IMR-90 (cell line): ENCODE measurements at regions not wholly inside any gene's neighbourhood (a gene's known extent, or its start where the extent isn't known, plus 50 kb on each side); places are given as distances from the start of the nearest gene placed in this dataset.

Experiments used
- ATAC-seq: fragments of 200-7000 bp; cut with Tn5 transposase; 2 replicates; pipeline ENCODE4 v1.9.1; 2020; ENCODE audit warnings: low read depth, mild to moderate bottlenecking, moderate library complexity
- BruUV-seq: library from RNA; stranded (reverse); fragments of 400-500 nt; replicated peaks from 2 replicates; lab custom pipeline; 2021; lab: Mats Ljungman, UMichigan
- CTCF ChIA-PET: fragments of 300-600 bp; formaldehyde crosslinking; extraction: SDS; loops from one replicate; lab custom pipeline; 2021; ENCODE audit warnings: antibody characterized with exemption; lab: Yijun Ruan, JAX
- POLR2A ChIA-PET: fragments of 300-600 bp; sonication (Branson Sonifier 250); formaldehyde crosslinking; loops from one replicate; lab custom pipeline; 2022; ENCODE audit warnings: antibody characterized with exemption; ENCODE audit not compliant: unreplicated experiment; lab: Charles Lee
- DNase-seq: peaks from one replicate; pipeline ENCODE4 v3.0.0; 2013
- H2AFZ ChIP-seq: replicated peaks from 2 replicates; pipeline ENCODE3; 2013; ENCODE audit warnings: low read length, mild to moderate bottlenecking; ENCODE audit not compliant: poor library complexity
- H2AK5ac ChIP-seq: 2 replicates; pipeline ENCODE4 v1.6.1; 2013; ENCODE audit warnings: low read depth, low read length, inconsistent platforms
- H2AK9ac ChIP-seq: replicated peaks from 2 replicates; pipeline ENCODE3; 2013; ENCODE audit warnings: mild to moderate bottlenecking, low read depth, low read length, moderate library complexity; ENCODE audit not compliant: poor library complexity
- H2BK120ac ChIP-seq: 2 replicates; pipeline ENCODE4 v1.6.1; 2013; ENCODE audit warnings: low read depth, low read length, inconsistent platforms
- H2BK15ac ChIP-seq: 3 replicates; pipeline ENCODE4 v1.6.1; 2013; ENCODE audit warnings: low read depth, low read length, inconsistent platforms
- H2BK20ac ChIP-seq: 2 replicates; pipeline ENCODE4 v1.6.1; 2013; ENCODE audit warnings: low read depth, mild to moderate bottlenecking, inconsistent platforms, low read length, moderate library complexity
- H2BK5ac ChIP-seq: 2 replicates; pipeline ENCODE4 v1.6.1; 2013; ENCODE audit warnings: mild to moderate bottlenecking, low read depth, low read length, inconsistent platforms; ENCODE audit not compliant: poor library complexity, severe bottlenecking
- H3K14ac ChIP-seq: replicated peaks from 2 replicates; pipeline ENCODE4 v1.6.1; 2013; ENCODE audit warnings: low read depth, low read length, inconsistent platforms
- H3K18ac ChIP-seq: 2 replicates; pipeline ENCODE4 v1.6.1; 2013; ENCODE audit warnings: low read depth, low read length, control low read depth
- H3K23ac ChIP-seq: 2 replicates; pipeline ENCODE4 v1.6.1; 2013; ENCODE audit warnings: low read depth, low read length, inconsistent platforms
- H3K27ac ChIP-seq: 2 replicates; pipeline ENCODE4 v1.5.1; 2013; ENCODE audit warnings: mild to moderate bottlenecking, control low read depth, low read length; ENCODE audit not compliant: insufficient read depth
- H3K27me3 ChIP-seq: 2 replicates; pipeline ENCODE4 v1.6.1; 2013; ENCODE audit warnings: low read length; ENCODE audit not compliant: control insufficient read depth, insufficient read depth
- H3K36me3 ChIP-seq: 2 replicates; pipeline ENCODE4 v1.6.1; 2013; ENCODE audit warnings: low read length, mixed read lengths; ENCODE audit not compliant: control insufficient read depth, insufficient read depth
- H3K4ac ChIP-seq: 2 replicates; pipeline ENCODE4 v1.6.1; 2013; ENCODE audit warnings: low read depth, low read length, inconsistent platforms
- H3K4me1 ChIP-seq: 2 replicates; pipeline ENCODE4 v1.6.1; 2013; ENCODE audit warnings: low read length, mixed read lengths; ENCODE audit not compliant: control insufficient read depth, insufficient read depth
- H3K4me2 ChIP-seq: 2 replicates; pipeline ENCODE4 v1.6.1; 2013; ENCODE audit warnings: low read depth, mild to moderate bottlenecking, control low read depth, low read length, moderate library complexity
- H3K4me3 ChIP-seq: 2 replicates; pipeline ENCODE4 v1.5.1; 2013; ENCODE audit warnings: low read depth, mild to moderate bottlenecking, control low read depth, low read length, moderate library complexity; ENCODE audit not compliant: insufficient read depth
- H3K56ac ChIP-seq: 2 replicates; pipeline ENCODE4 v1.6.1; 2013; ENCODE audit warnings: low read length, inconsistent platforms; ENCODE audit not compliant: insufficient read depth; ENCODE audit errors: extremely low read depth
- H3K79me1 ChIP-seq, 2 experiments: 2 replicates each; pipeline ENCODE4 v1.6.1; 2013; ENCODE audit warnings: low read length in 2 of 2, inconsistent platforms in 1 of 2, low read depth in 1 of 2
- H3K9ac ChIP-seq: 2 replicates; pipeline ENCODE4 v1.6.1; 2013; ENCODE audit warnings: low read depth, low read length, control low read depth
- H3K9me1 ChIP-seq: 2 replicates; pipeline ENCODE4 v1.6.1; 2013; ENCODE audit warnings: low read length, inconsistent platforms; ENCODE audit not compliant: insufficient read depth
- H3K9me3 ChIP-seq: 2 replicates; pipeline ENCODE4 v1.6.1; 2013; ENCODE audit warnings: low read length; ENCODE audit not compliant: control insufficient read depth, insufficient read depth
- H4K20me1 ChIP-seq: 2 replicates; pipeline ENCODE4 v1.6.1; 2013; ENCODE audit warnings: low read length, inconsistent platforms; ENCODE audit not compliant: insufficient read depth
- H4K5ac ChIP-seq: 2 replicates; pipeline ENCODE4 v1.6.1; 2013; ENCODE audit warnings: mild to moderate bottlenecking, low read depth, low read length, control low read depth
- H4K8ac ChIP-seq, 2 experiments: 2 replicates each; pipeline ENCODE4 v1.6.1; 2013; ENCODE audit warnings: low read depth in 2 of 2, low read length in 2 of 2, control low read depth in 1 of 2, inconsistent platforms in 1 of 2
- H4K91ac ChIP-seq: 2 replicates; pipeline ENCODE4 v1.6.1; 2013; ENCODE audit warnings: low read depth, low read length, inconsistent platforms; ENCODE audit not compliant: insufficient read depth
- CEBPB ChIP-seq: IDR thresholded peaks from 2 replicates; pipeline ENCODE4 v1.6.1; 2012; ENCODE audit warnings: low read depth, low read length, improper control_type of control experiment
- WGBS, 2 experiments: methylation state at CpG; one replicate each; pipeline versions ENCODE4 v1.1.5 to v1.1.7; 2013; ENCODE audit warnings: missing lambda C conversion rate in 2 of 2; ENCODE audit not compliant: insufficient read length in 1 of 2; ENCODE audit errors: extremely low coverage in 2 of 2; 5-methylcytosine and 5-hydroxymethylcytosine counted together
- dilution Hi-C: fragments of 300-500 bp; cut with HindIII; formaldehyde crosslinking; loops from one replicate; pipeline ENCODE4 v1.14.3; 2018; ENCODE audit warnings: low sequenced_read_pairs; ENCODE audit not compliant: unreplicated experiment
- in situ Hi-C: fragments of 300-500 bp; cut with MboI; formaldehyde crosslinking; loops from 3 replicates; pipeline ENCODE4 v1.14.3; 2019; ENCODE audit warnings: low sequenced_read_pairs, inconsistent platforms, mixed read lengths
- intact Hi-C: fragments of 100-400 bp; cut with micrococcal nuclease; formaldehyde crosslinking; loops from 2 replicates; pipeline ENCODE4 v1.10.0; 2022

GRCh38 chr12:111189792-111190191 is 179.1 kb downstream of the PHETA1 start:
- Histone ChIP-seq H4K91ac (no peak overlapping the region), H2BK5ac (no peak overlapping the region), H3K4me1 (no peaks in the 10 kb centered on the region), H2AK9ac (no peak overlapping the region), H3K14ac (no peak overlapping the region), H4K8ac (no peak overlapping the region), H3K27me3 (peaks cover 3% of the 10 kb centered on the region), H2AFZ (no peak overlapping the region), H4K20me1 (no peaks in the 10 kb centered on the region), H3K4me2 (no peak overlapping the region), H3K27ac (no peak overlapping the region), H3K79me1 (no peaks in the 10 kb centered on the region), H2BK15ac (no peak overlapping the region), H2BK20ac (no peak overlapping the region), H3K36me3 (no peaks in the 10 kb centered on the region), H2BK120ac (no peak overlapping the region), H3K4ac (no peak overlapping the region), H4K5ac (no peak overlapping the region), H3K9me3 (no peaks in the 10 kb centered on the region), H3K56ac (no peak overlapping the region), H3K9ac (no peak overlapping the region), H3K18ac (no peak overlapping the region), H2AK5ac (no peak overlapping the region), H3K23ac (no peak overlapping the region), H3K9me1 (no peaks in the 10 kb centered on the region), H3K4me3 (no peak overlapping the region)
- intact Hi-C loops: no loop called here
- in situ Hi-C loops: no loop called here
- DNase-seq (no peak), ATAC-seq (no peak)
- no peak for TF ChIP-seq CEBPB
- POLR2A ChIA-PET: no interaction called here
- CTCF ChIA-PET: no interaction called here
- BruUV-seq: no TSS peak
- no CpG with 5 or more reads among the region's 3 CpGs for WGBS, 2 experiments
- dilution Hi-C loops: no loop called here
